Hematopoietic multipotent progenitor cell treated with erythropoietin and hydrocortisone succinate and interleukin-3 and kit ligand, for 15 days (in vitro differentiated cells): ENCODE measurements at regions not wholly inside any gene's neighbourhood (a gene's known extent, or its start where the extent isn't known, plus 50 kb on each side); places are given as distances from the start of the nearest gene placed in this dataset.

Source experiments
- DNase-seq: peaks from one replicate; pipeline ENCODE4 v3.0.0-alpha.2; 2015; ENCODE audit warnings: low spot score

DNA sequence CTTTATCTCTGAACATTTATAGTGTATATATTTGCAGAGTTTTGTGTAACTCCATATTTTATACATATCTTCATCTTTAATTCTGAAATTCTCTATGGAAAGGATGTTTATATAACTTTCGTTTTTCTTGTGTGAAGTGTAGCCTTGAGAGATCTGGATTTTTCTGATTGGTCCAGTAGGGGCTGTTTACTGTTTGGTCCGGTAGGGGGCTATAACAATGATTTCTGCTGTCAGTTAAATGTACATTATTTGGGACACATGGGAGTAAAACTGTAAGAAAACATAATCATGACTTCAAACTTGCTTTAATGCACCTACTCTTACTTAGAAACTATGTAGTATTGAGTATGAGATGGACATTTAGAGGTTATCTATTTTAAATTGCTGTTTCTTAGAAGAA, 527.1 kb upstream of the ARRDC3 start:
- no peak for DNase-seq

DNA sequence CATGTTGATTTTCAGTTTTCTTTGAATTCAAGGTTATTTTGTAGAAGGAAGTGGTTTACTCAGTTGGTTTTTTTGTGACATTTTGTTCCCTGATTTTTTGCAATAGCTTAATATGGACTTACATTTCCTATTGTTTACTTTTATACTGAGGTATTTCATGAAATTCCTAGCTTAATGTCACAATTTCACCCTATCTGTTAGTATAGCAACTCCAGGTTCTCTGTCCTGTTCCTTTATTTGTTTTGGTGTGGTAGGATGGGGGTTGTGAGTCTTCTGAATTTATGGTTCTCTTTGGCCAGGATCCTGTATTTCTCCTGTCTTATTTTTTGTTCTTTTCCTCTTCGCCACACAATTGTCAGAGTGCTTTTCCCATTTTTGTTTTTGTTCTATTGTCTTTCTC, 523.4 kb upstream of the ARRDC3 start:
- DNase-seq: no peak

DNA sequence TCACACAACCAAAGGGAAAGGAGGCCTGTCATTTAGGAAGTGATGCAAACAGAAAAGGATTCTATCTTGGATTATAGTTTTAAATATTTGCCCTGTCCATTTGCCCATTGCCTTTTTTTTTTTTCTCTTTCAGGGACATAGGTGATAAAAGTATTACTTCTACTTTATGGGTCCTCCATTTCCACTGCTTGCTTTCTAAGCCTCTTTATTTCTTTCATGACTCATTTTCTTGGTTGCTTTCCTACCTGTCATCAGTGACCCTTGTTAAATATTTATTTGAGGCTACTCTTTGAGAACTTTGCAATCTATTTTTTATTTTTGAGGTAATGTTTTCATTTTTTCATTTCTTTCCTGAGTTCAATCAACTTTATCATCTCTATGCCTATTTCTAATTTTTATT, 522.9 kb upstream of the ARRDC3 start:
- no peak for DNase-seq

DNA sequence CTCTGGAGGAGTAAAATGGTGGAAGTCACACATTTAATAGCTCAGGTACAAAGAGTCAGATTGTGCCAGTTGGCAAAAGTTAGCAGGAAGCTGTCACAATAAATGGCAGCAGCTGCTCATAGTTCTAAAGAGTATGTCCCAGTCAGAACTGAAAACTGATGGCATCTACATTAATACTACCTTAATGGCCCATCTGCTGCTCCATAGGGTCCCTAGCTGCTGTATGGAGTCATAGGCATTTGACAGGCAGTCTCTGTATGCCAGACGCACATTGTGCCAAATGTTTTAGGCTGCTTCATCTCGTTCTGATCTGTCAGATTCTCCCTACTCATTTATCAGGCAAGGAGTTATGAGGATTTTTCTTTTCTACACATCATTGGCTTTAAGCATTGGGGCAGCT, 515.8 kb upstream of the ARRDC3 start:
- DNase-seq: no peak

DNA sequence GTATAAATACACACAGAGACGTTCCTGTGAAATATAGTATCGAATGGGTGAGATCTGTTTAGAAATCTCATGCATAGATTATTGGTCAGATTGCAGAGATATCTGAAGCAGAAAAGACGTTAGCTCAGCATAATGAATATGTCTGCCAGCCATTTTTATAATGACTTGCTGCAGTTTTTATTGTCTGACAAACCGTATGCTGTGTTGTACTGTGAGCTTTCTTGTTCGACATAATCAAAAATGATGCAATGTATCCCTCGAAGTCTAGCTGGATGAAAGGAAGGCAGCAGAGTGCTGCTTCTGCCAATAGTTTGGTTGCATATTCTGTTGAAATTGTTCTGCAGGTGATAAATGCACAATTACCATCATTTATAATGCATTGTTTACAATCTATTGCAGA, 514.9 kb upstream of the ARRDC3 start:
- no peak for DNase-seq

DNA sequence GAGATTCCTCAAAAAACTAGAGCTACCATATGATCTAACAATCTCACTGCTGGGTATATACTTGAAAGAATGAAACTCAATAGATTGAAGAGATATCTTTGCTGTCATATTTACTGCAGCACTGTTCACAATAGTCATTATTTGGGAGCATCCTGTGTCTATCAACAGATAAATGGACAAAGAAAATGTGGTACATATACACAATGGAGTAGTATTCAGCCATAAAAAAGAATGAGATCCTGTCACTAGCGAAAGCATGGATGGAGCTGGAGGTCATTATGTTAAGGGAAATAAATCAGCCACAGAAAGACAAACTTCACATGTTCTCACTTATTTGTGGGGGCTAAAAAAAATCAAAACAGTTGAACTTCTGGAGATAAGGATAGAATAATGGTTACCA, 505.7 kb upstream of the ARRDC3 start:
- DNase-seq: no peak

DNA sequence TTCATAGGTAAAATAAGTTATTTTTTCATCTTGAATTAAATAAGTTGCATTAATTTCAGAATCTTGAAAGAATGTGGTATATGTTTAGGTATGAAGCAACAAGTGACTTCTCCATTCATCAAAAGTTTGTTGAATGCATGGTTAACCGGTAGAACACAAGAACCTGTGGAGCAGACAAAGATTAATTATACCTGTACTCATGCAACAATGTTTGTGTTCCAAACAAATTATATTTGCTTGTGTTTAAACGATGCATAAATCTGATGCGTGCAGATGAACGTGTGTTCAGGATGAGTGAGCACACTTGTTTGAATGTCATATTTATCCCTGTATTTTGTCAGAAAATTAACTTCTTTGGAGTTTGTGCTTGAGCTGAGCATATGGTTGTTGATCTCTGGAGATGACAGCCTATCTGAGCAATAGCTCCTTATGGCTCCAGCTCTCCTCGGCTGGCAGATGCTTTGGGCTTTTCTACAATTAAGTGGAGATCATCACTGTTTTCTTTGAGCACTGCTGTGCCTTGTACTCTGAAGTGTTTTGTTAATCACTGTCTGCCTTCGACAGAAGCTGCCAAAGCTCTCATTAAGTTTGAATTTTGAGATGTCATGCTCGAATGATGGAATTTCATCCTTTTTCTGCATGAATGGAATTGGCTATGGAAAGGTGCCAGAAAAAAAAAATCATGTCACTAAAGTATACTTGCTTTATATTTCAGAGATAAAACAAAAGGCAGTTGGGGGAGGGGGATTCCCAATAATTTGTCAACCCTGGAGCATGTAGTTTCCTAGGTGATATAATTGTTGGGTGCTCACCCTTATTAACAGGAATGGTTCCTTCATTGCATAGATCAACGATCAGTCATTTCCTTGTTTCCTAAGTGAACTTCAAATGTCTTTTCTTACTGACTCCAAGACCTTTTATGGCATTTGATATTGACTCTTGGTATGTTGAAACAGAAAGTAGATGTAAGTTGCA, 502.5 kb upstream of the ARRDC3 start:
- no peak for DNase-seq

DNA sequence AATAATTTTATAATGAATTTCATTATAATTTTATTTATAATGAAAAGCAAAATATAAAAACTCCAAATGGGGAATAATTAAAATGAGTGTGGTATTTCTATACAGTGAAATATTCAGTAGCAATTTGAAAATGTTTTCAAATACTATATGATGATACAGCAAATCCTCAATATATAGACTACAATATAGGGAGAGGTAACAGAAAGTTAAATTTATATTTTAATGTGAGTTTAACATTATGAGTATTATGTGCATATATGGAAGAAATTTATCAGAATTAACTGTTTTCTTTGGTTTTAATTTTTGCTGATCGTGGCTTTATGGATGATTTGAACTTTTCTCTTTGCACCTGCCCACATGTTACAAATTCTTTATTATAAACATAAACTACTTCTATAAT, 500.9 kb upstream of the ARRDC3 start:
- no peak for DNase-seq

DNA sequence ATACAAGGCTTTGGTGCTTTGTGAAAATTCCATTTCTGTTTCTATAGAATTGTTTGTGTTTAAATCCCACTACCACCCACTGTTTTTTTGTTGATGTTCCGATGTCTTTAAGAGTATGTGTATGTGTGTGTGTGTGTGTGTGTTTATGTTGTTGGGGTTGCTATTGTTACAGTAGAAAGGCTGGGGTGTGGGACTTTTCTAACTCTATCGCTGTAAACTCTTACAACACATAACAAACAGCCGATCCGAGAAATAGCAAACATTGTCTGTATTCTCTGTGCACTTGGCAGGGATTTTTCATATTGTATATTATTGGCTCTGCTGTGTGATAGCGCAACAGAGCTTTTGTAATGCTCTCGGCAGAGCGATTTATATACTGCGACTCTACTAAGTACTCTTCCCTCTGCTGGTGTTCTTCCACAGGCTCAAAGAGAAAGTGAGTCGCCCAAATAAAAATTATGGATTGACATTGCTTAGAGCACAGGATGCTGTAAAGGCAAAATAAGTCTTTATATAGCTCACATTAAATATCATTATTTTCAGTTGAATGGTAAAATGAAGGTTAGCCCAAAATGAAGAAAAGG, 492.2 kb upstream of the ARRDC3 start:
- DNase-seq: no peak

DNA sequence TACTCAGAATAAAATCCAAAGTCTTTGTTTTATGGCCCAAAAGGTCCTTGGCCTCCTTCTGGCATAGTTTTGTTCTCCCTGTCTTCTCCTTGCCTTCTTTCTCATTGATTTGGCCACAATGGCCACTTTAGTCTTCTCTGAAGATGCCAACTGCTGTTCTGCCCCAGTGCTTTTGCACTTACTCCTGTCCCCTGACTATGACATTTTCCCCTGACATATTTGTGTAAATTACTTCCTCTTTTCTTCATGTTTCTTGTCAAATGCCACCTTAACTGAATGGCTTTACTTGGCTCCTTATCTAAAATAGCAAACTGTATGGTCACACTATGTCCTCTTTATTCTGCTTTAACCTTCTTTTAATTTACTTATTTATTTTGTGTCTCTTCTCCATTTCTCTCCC, 484.7 kb upstream of the ARRDC3 start:
- no peak for DNase-seq

DNA sequence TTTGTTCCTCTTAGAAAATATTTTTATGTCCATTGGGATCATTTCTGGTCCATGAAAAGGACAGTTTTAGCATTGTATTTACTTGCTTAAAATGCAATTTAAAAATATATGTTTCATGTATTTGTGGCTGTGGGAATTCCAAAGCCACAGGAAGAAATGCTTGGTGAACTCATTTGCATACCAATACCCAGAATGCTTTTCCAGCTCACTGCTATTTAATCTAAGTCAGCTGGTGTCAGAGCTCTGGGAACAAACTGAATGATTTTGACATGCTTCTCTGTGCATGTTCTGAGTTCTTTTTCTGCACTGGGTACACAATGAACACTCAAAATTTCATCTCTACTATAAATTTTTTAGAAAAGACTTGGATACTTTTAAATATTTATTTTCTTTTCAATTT, 482.8 kb upstream of the ARRDC3 start:
- no peak for DNase-seq

DNA sequence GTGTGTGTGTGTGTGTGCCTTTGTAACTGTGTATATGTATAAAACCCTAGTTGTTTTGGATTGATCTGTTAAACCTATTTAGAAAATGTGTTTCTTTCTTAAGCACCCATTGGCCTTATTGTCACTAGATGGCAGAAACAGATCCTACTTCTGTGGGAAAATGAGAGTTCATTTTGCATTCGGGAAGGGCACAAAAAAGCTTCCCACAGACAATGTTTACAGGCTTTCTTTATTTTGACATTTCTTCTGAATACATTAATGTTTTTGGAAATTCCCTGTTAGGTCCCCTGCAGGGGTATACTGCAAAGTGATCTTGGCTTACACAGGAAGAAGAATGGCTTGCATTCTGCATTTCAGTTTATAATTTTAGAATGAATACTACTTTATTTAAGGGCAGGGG, 481.8 kb upstream of the ARRDC3 start:
- no peak for DNase-seq

DNA sequence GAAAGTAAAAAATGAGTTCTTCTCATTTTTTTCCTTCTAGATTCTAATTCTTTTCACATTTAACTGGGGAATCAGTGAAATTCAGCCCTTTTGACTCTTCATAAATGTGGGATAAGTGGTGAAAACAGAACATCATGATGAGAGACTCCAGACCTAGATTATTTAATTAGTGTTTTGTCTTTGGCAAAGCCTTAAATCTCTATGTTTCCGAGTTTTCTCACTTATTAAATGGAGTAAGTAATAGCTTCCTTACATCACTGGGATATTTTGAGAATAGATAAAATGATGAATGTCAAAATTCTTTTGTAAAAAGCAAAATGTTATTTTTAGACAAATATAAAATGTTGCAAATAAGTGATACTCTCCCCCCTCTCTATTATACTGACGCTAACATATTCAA, 468.6 kb upstream of the ARRDC3 start:
- DNase-seq: no peak

DNA sequence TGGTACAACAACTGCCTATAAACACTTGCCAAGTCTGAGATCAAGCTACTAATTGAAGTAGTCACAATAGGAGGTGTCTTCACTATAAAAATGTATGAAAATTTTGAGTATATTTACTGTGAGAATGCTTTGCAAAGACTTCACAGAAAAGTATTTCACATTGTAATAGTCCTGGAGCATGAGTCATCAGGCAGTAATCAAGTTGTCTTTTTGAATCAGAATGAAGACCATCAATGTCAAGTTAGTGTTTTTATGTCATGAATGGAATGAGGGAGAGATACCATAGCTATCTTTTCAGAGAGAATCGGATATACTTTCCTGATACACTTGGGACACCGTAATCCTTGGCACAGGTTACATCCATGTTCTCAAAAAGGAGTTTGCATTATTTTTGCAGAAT, 466.9 kb upstream of the ARRDC3 start:
- no peak for DNase-seq

DNA sequence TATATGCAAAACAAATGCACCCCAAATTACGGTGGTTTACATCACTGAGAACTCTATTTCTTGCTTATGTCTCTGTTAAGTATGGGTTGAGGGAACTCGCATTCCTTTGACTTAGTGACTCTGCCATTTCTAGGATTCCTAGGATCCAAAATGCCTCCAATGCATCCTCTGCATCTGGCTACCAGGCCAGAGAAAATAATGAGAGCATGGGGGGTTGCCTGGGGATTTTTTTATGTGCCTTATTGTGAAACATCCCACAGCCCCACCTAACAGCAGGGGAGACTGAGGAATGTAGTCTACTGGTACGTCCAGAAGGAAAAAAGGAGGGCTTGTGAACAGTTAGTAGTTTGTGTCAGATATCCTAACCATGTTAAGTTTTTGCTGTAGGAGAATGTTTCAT, 466.0 kb upstream of the ARRDC3 start:
- DNase-seq: no peak

DNA sequence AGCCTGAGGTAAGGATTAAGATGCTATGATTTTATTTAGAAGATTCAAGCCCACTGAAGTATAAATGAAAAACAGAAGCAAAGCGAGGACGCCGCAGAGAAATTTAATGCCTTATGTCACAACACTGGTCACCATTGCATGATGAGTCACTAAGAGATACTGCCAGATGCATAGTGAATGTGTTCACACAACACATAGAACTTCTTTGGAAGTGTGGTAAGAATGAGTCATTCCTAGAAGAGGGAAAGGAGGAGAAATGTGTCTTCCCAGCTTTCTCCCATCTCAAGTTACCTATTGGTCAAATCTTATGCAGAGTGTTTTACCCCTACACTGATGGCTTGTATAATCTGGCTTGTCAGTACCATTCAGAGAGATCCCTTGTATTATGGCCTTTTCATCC, 465.3 kb upstream of the ARRDC3 start:
- no peak for DNase-seq

DNA sequence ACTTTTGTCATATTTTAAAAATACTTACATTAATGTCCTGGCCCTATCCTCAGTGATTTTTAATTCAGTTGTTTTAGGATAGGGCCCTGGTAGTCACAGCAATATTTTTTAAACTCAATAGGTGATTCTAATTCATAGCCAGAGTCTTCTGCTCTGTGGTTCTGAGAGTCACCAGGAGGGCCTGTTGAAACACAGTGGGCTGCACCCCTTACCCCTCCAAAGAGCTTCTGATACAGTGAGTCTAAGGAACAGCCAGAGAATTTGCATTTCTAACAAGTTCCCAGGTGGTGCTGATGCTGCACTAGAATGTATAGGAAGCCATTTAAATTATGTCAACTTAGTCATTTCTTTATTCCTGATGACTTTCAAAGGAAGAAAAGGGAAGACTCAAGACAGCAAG, 458.3 kb upstream of the ARRDC3 start:
- DNase-seq: no peak

DNA sequence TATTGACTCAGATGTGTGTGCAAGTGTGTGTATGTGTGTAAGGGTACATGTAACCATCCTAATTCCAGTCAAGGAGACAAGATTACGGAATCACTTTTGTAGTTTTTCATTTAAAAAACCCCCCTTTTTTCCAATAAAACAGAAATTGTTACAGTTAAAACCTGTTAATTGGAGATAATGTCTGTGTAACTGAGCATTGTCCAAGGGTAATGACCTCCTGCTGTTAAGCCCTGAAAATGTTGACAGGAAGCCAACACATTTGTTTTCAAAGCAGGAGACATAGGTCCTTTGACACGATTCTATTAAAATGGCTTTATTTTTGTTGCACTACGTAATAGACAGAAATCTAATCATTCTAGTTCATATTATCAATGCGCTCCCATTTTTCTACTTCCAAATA, 457.3 kb upstream of the ARRDC3 start:
- DNase-seq: no peak

DNA sequence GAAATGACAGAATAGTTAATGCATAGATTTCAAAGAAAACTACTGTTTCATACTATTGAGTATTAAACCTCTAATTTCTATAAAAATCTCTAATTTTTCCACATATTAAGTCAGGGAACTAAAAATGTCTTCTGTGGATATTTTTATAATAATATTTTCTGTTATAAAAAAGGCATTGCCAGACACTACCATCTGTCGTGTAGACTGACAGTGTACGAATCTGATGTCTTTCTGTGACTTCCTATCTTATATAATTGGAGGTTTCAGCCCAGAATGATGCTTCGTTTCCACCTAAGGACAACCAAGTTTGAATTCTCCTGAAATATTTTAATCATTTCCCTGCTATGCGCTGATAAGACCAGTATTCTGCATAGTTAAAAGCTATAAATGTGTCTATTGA, 456.6 kb upstream of the ARRDC3 start:
- no peak for DNase-seq

DNA sequence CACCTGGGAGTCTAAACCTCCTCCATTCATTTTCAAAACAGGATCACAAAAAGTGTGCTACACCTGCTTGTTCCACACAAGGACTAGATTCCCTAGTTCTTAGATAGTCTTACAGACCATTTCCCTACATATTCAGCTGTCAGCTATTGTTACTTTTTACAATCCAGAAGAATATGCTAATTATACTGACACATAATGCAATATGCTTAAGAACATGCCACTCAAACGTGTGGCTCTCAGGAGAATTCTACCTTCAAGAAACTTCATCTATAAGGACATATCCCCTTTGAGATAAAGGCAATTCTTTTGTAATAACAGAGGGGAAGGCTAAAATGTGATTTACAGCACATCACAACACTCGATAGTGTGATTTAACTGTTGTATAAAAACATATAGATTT, 456.1 kb upstream of the ARRDC3 start:
- DNase-seq: no peak

DNA sequence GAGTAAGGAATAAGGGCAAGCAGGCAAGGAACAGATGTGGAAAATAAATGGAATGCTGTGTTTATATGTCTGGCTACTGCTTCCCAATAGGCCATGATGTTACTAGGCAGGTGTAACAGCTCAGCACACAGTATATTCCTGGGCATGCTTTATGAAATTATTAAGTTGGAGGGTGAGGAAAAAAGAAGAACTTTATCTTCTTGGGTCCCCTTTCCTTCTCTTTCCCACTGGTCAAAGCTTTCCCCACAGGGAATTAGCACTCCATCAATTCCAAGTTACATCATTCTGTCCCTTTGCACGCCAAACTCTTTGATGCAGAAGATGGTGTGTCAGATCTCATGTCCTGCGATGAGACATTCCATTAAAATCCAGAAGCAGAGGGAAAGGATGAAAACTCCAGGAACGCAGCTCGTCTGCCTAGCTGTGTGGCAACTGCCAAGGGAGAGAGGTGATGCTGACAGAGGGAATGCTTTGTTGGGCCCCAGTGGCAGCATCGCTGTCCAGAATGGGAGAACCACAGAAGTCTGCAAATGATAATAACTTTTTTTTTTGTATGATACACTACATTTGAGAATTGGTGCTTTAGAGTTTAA, 447.3 kb upstream of the ARRDC3 start:
- no peak for DNase-seq

DNA sequence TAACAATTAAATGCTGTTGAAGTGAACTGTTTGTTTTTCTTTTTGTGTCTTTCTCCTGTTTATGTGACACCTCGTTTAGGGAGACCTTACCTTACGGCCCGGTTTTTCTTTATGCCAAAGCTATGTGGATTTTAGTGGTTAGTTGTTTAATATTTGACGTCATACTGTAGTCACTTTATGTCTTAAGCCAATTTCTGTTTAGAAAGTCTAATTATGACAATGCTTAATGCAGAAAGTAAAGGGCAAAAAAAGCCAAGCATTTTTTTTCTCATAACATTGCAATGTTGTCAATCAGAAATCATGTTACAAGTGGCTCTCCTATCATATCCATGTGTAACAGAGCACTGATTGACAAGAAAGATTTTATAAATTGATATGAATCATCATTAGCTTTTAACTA, 442.5 kb upstream of the ARRDC3 start:
- DNase-seq: no peak

DNA sequence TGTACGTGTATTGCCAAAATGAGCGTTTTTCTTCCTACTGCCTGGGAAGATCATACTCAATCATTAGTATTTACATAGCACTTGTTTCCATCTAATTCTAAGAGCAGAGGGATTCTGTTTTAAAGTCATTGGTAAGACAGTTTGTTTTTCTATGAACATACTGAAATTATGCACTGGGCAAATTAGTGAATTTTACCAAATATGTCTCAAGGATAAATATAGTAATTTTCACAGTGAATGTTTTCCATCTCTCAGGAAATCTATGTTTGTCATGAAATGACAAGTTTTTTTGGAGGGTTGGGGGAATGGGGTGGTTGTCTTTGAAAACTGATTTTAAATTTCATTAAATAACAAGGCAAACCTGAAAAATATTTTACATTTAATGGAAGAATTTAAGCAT, 441.3 kb upstream of the ARRDC3 start:
- DNase-seq: no peak

DNA sequence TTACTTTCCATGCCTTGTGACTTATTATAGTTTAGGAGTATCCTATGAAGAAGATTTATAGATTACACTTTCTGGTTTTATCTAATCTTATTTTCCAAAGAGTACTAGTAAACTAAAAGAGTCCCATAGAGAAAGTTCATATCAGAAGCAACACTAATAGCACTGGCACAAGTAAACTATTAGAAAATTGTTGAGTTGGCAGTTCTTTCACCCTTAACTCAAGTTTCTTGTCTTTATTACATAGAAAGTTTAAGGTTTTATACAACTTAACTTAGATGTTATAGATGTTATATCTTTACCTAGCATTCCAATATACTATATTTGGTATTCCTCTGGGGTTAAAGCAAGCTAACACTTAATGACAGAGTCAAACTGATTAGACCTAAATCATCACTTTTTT, 437.8 kb upstream of the ARRDC3 start:
- no peak for DNase-seq
